ENCODE measurements at regions not wholly inside any gene's neighbourhood (a gene's known extent, or its start where the extent isn't known, plus 50 kb on each side); places are given as distances from the start of the nearest gene placed in this dataset.
"Not testable (repeated sequence)": the region's sequence is repeated elsewhere in the genome, so short reads cannot be mapped to it uniquely, and the experiment has no call there.

- Histone ChIP-seq H3K36me3 (no peaks in the 10 kb centered on the region), H3K4me3 (ENCODE audit: low read depth, low read length) (no peak overlapping the region)
- TF ChIP-seq, protein P1, sequence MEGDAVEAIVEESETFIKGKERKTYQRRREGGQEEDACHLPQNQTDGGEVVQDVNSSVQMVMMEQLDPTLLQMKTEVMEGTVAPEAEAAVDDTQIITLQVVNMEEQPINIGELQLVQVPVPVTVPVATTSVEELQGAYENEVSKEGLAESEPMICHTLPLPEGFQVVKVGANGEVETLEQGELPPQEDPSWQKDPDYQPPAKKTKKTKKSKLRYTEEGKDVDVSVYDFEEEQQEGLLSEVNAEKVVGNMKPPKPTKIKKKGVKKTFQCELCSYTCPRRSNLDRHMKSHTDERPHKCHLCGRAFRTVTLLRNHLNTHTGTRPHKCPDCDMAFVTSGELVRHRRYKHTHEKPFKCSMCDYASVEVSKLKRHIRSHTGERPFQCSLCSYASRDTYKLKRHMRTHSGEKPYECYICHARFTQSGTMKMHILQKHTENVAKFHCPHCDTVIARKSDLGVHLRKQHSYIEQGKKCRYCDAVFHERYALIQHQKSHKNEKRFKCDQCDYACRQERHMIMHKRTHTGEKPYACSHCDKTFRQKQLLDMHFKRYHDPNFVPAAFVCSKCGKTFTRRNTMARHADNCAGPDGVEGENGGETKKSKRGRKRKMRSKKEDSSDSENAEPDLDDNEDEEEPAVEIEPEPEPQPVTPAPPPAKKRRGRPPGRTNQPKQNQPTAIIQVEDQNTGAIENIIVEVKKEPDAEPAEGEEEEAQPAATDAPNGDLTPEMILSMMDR (IDR thresholded peaks at IDR 0.05; ENCODE audit: low read depth, low read length), result no peak
Observed at GRCh38 chr6:155630085-155630484, 174.4 kb upstream of the NOX3 start.

GRCh38 chr6:155629652-155630051 is 174.0 kb upstream of the NOX3 start:
- H3K27me3 ChIP-seq (ENCODE audit: insufficient read depth, low read depth, severe bottlenecking), result no peaks in the 10 kb centered on the region
- no peak overlapping the region for H3K4me3 ChIP-seq (ENCODE audit: low read depth, low read length)
- no peak overlapping the region for H3K27ac ChIP-seq
- TF ChIP-seq, protein P1 (IDR thresholded peaks at IDR 0.05; ENCODE audit: low read depth, low read length), result no peak
- DNase-seq, result no peak
- no peaks in the 10 kb centered on the region for H3K36me3 ChIP-seq
- H3K9me3 ChIP-seq (ENCODE audit: severe bottlenecking), result no peaks in the 10 kb centered on the region

More at GRCh38 chr6:155630085-155630484, 174.4 kb upstream of the NOX3 start:
- Histone ChIP-seq H3K9me3 (ENCODE audit: severe bottlenecking) (no peaks in the 10 kb centered on the region), H3K27ac (no peak overlapping the region), H3K27me3 (ENCODE audit: insufficient read depth, low read depth, severe bottlenecking) (no peaks in the 10 kb centered on the region)
- no peak for DNase-seq

DNA sequence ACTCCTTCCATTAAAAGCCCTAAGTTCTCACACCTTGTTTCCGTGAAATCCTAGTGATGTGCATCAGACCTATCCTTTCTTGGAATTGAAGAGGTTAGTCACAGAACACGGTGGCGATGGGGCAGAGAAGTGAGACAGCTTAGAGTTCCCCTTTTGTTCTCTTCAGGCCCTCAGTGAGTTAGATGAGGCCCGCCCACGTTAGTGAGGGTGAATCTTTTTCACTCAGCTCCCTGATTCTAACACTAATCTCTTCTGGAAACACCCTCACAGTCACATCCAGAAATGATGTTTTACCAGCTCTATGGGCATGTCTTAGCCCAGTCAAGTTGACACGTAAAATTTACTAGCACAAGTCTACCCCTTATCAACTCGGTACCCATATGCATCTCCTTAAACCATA is 172.7 kb upstream of the NOX3 start:
- Histone ChIP-seq H3K36me3 (no peaks in the 10 kb centered on the region), H3K9me3 (ENCODE audit: severe bottlenecking) (no peaks in the 10 kb centered on the region), H3K27ac (no peak overlapping the region), H3K27me3 (ENCODE audit: insufficient read depth, low read depth, severe bottlenecking) (no peaks in the 10 kb centered on the region), H3K4me3 (ENCODE audit: low read depth, low read length) (no peak overlapping the region)
- DNase-seq, result no peak
- TF ChIP-seq, protein P1 (IDR thresholded peaks at IDR 0.05; ENCODE audit: low read depth, low read length), result no peak

DNA sequence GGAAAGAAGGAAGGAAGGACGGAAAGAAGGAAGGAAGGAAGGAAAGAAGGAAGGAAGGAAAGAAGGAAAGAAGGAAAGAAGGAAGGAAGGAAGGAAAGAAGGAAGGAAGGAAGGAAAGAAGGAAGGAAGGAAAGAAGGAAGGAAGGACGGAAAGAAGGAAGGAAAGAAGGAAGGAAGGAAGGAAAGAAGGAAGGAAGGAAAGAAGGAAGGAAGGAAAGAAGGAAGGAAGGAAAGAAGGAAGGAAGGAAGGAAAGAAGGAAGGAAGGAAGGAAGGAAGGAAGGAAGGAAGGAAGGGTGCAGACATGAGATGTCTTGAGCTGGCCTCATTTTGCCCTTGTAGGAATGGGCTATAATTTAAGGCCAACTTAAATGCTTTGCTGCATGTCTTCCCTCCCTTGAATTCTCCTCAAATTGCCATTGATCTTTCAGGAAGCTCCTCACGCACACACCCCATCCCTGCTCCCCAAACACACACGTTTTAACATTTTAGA is 172.1 kb upstream of the NOX3 start:
- not testable (repeated sequence) for H3K27me3 ChIP-seq (ENCODE audit: insufficient read depth, low read depth, severe bottlenecking); DNase-seq; H3K36me3 ChIP-seq; H3K9me3 ChIP-seq (ENCODE audit: severe bottlenecking); H3K27ac ChIP-seq; H3K4me3 ChIP-seq (ENCODE audit: low read depth, low read length)

DNA sequence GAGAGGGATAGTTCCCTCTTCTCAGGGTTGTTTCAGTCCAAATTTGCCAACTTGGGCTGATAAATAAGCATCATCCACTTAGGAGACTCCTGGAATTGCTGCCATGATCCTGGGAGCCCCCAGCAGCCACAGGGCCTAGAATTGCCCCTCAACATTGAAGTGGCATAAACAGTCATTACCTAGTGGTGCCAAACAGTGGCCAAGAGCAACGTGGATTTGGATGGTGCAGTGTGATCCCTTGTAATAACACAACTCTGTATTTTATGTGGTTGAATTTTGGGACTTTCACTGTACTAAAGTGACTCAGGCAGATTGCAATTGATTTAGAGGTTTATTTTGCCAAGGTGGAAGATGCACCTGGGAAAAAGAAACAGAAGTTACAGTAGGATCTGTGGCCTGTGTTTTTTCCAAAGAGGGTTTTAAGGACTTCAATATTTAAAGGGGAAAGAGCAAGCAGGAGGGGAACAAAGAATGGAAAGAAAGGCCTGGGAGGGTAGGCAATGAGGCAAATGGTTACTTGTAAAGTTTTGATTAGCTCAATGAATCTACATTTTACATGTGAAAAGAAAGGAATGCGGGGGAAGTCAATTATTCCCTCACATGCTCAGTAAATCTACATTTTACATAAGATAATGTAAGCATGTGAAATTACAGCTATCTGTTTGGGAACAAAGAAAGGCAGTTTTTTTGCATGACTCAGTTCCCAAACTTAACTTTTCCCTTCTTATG is 168.0 kb upstream of the NOX3 start:
- Histone ChIP-seq H3K27ac (no peak overlapping the region), H3K36me3 (no peaks in the 10 kb centered on the region), H3K4me3 (ENCODE audit: low read depth, low read length) (no peak overlapping the region), H3K27me3 (ENCODE audit: insufficient read depth, low read depth, severe bottlenecking) (no peaks in the 10 kb centered on the region), H3K9me3 (ENCODE audit: severe bottlenecking) (no peaks in the 10 kb centered on the region)
- DNase-seq, result no peak
- TF ChIP-seq, protein P1 (IDR thresholded peaks at IDR 0.05; ENCODE audit: low read depth, low read length), result no peak

DNA sequence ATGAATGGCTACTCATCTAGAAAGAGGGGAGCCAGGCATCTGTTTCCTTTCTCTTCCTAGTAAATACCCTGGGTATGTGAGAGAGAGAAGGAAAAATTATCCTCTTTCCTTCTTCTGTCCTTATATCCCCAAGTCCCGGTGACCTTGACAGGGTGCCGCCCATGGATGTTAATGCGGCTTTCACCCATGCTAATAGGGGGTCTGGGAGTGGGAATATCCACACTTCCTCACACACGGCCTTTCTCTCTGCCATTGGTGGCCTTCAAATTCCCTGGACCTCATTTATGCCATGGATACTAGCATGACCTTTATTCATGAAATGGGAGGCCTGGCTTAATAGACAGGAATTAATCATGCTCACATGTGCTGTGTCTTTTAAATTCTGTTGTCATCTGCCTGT is 159.0 kb upstream of the NOX3 start:
- no peak for DNase-seq
- TF ChIP-seq, protein P1 (IDR thresholded peaks at IDR 0.05; ENCODE audit: low read depth, low read length), result no peak
- Histone ChIP-seq H3K4me3 (ENCODE audit: low read depth, low read length) (no peak overlapping the region), H3K36me3 (no peaks in the 10 kb centered on the region), H3K27ac (no peak overlapping the region), H3K9me3 (ENCODE audit: severe bottlenecking) (no peaks in the 10 kb centered on the region), H3K27me3 (ENCODE audit: insufficient read depth, low read depth, severe bottlenecking) (no peaks in the 10 kb centered on the region)

All from WERI-Rb-1 (cell line).